Activated CD4-positive, CD25-positive, alpha-beta regulatory T cell treated with anti-CD3 and anti-CD28 coated beads, Interleukin-2, amount 50 U/mL, for 24 hours (primary cell): ENCODE measurements at regions not wholly inside any gene's neighbourhood (a gene's known extent, or its start where the extent isn't known, plus 50 kb on each side); places are given as distances from the start of the nearest gene placed in this dataset.
"Not testable (repeated sequence)": the region's sequence is repeated elsewhere in the genome, so short reads cannot be mapped to it uniquely, and the experiment has no call there.

Experiments
- ATAC-seq, 2 donors: fragments of 150-1000 bp; cut with Tn5 transposase; one replicate each; pipeline ENCODE4 v1.10.0; 2021; ENCODE audit warnings: mild to moderate bottlenecking in 1 of 2, moderate library complexity in 1 of 2

DNA sequence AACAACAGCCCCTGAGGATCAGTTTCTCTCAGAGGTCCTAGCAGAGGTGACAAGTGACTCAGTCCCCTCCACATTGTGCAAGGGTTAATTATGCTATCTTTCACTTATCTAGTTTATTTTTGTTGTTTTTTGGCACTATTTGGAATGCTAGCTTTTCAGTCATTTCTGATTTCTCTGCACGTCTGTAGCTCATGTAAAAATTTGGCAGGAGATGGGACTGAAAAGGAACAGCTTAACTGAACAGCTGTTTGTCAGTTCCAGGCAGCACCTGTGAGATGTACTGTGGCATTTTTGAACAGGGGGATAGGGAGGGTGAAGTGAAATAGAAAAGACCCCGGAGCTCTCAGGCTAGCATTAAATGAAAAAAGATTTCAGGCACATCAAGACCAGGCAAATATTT lies 313.5 kb downstream of the SUCLA2 start:
- no peak for ATAC-seq

DNA sequence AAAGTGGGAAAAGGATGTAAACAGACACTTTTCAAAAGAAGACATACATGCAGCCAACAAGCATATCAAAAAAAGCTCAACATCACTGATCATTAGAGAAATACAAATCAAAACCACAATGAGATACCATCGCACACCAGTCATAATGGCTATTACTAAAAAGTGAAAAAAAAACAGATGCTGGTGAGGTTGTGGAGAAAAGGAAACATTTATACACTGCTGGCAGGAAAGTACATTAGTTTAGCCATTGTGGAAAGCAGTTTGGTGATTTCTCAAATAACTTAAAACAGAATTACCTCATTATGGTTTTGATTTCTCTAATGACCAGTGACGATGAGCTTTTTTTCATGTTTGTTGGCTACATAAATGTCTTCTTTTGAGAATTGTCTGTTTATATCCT lies 315.9 kb downstream of the SUCLA2 start:
- not testable (repeated sequence) for ATAC-seq

DNA sequence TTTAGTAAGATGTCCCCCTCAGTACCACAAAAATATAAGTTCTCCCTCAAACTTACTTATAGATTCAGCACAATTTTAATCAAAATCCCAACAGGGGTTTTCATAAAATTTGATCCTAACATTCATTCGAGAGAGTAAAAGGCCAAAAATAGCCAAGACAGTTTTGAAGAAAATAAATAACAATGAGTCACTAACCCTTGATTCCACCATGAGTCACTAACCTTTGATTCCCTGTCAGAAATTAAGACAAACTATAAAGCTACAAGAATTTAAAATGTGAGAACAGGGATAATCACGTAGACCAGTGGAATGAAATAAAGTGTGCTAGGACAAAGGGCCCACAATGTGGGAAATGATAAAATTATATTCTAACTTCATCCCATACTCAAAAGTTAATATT lies 320.3 kb downstream of the SUCLA2 start:
- no peak for ATAC-seq

DNA sequence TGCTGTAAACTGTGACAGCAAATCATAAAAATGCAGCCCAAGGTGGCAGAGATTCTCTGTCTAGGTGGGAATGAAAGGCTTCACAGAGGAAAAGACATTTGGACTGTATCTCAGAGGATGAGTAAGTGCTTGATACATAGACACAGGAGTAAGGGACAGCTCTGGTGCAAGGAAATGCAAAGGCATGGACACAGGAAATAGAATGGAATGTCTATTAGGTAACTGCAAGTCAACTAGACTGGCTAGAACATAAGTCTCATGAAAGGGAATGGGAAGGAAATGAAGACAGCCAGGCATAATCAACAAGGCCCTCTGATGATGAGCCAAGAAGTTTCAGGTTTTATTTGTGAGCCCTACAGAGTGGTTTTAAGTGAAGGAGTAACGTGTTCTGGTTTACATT lies 321.7 kb downstream of the SUCLA2 start:
- no peak for ATAC-seq

DNA sequence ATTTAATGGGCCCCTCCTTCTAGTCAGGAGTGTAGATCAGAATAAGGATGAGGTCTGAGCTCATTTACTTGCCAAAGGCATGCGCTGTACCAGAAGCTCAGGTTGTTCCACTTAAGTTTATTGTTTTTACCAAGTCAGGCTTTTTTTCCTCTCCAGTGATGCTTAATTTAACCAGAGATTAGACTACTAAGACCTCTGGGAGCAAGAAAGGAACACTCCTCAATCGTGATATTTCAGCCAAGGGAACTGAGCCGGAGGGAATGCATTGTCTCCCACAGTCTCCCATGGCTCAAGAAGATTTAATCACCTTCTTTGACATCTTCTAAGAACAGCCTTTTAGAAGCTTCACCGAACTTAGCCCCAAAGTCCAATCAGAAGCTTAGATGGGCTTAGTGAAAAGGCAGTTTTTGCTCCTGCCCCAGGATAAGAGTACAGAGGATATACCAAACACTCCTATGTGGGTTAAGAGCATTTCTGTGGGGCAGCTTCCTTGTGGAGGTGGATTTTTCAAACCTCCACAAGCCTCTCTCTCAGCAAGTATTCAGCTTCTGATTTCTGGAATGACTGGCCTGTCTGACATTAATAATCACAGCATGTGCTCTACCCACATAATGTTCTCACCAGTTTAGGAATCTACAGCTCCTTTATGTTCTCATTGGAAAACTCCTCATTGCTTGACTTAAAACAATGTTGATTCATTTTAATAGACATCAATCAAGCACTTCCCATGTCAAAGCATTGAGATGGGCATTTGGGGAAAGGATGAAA lies 322.7 kb downstream of the SUCLA2 start:
- no peak for ATAC-seq

DNA sequence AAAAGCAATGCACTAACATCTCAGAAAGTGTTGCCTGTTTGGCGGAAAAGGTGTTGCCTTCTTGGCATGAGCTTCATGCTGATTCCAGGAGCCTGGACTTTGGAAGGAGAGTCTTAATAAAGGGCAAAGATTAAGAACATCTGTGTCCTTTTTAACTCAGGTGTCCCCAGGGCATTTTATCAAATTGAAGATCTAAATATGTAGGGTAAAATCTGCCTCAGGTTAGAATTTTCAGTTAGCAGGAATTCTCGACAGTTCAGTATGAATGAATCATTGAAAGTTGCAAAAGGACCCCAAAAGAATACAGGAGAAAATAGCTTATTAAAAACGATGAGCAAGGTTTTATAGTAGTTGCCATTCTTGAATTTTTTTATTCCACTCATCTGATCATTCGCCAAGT lies 325.2 kb downstream of the SUCLA2 start:
- ATAC-seq = no peak

DNA sequence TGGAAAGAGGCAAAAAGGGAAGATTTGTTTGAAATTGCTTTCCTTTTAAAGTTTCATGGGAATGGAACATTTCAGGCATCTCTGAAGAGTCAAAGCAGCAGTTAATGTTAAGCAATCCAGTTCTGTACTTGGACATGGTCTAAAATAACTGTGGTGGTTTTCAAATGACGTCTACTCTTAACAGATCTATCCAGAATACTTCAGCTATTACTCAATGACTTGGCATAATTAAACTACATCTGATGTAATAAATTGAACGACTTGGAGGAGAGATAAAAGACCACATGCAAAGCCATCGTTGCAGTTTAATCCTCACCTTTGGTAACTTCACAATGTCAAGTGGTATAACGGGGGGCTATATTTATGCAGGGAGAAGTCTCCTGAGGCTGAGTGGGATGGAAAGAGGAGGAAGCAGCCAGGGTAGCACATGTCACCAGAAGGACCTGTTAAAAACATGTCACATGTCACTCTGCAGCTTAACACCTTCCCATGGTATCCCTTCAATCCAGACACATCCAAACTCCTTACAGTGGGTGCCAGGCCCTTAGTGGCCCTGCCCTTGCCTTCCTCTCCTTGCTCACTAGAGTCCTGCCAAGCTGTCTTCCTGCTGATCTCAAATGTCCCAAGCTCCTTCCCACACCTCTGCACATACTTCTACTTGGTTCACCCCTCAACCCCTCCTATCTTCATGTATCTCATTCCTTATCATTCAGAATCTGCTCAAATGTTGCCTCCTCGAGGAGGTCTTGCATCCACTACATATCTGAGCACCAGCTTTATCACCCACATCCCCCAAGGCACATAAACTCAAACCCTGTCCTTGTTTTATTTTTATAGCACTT lies 327.8 kb downstream of the SUCLA2 start:
- ATAC-seq = no peak

DNA sequence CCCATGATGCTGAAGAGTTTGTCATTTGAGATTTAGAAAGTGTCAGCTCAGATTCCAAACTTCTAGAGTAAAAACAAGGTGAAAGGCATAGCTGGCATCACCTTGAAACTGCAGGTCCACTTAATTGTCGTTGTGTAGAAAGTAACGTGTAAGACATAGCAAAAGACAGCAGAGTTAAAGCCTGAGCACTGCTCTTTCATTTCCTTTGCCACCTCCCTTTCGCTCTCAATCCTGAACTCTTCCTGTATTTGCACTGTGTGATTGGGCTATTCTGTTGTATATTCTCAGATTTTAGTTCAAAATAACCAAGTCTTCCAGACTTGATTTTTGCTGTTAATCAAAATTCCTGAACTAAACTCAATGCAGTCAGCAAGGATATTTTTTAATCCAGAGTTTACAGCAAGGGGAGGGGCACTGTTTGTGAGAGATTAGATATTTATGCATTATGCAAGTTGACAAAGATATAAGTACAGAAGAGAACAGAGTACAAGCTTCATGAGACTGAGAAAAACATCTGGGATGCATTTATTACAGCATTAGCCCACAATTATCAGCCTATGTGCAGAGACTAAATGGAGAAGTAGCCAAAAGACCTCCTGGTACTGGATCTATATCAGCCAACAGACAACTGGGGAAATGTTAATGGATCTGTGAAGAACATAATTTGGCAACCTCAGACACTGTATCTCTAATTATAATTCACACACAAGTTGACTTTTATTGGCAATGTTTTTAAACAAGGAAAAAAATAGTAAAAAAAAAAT lies 328.6 kb downstream of the SUCLA2 start:
- no peak for ATAC-seq

DNA sequence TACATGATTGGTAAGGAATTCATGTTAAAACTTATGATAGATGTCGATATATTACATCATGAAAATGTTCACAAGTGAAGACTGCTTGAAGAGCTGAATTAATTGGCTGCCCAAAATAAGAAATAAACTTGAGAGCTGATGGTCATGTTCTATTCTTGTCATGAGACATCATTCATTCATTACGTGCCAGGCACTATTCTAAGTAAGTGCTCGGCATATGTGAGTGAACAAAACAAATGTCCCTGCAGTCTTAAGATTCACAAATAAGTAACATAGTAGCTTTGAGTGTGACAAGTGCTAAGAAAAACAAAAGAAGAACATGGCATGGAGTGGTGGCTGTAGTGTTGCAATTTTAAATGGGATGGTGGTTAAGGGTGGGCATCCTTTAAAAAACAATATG lies 329.3 kb downstream of the SUCLA2 start:
- no peak for ATAC-seq

DNA sequence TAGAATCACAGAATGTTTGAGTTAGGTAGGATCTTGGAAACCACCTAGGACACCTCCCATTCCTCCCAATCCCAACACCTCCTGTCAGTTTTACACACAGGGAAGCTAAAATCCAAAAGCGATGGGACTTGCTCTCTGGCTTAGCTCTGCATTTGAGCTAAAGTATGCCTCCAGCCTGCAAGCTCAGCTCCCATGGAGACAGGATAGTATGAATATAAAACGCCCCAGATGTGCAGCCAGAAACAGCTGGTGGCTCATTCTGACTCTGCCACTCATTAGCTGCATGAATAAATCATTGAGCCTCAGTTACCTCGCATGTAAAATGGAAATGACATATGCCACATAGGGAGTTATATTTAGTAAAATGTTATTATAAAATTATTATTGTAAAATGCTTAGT lies 336.0 kb downstream of the SUCLA2 start:
- ATAC-seq = no peak

DNA sequence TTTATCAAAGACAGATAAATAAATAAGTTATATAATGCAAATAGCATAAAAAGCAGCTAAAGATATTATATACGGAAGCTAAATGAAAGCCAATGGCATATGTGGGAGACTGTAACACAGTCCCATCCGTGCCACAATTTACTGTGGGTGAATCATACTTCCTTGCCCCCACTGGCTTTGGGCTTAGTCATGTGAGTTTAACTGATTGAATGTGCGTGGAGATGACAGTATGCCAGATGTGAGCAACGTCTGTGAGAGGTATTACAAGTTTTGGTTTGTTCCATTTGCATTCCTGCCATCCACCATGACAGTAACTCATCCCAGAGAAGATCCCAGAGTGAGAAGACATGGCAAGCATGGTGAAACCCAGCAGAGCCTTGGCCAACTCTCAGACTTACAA lies 340.0 kb downstream of the SUCLA2 start:
- no peak for ATAC-seq

DNA sequence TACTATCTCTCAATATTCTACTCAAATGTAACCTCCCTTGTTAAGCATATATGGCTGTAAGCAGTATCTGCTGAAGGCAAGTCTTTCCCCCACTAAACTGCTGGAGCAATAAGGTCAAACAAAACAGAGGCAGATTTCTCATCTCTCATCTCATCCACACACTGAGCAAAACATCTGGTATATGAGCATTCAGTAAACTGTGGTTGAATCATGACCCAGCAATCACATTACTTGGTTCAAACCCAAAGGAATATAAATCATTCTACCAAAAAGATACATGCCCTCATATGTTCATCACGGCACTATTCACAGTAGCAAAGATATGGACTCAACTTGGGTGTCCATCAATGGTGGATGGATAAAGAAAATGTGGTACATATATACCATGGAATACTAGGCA lies 344.4 kb downstream of the SUCLA2 start:
- ATAC-seq = no peak

DNA sequence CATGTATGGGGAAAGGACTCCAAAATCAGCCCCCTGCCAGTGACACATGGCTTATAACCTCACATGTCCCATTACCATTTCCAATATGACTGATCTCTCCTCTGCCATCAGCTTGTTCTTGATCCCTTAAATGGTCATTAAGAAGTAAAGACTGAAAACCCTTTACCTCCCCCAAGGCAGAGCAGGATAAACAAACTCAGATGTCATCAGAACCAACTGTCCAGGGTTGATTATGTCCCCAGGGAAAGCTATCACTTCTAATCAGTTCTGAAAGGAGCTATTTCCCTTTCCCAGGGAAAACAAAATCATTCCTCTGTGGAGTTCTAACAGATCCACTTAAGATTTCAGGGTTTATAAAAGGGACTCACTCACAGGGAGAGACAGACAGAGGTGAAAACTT lies 350.9 kb downstream of the SUCLA2 start:
- ATAC-seq = no peak

DNA sequence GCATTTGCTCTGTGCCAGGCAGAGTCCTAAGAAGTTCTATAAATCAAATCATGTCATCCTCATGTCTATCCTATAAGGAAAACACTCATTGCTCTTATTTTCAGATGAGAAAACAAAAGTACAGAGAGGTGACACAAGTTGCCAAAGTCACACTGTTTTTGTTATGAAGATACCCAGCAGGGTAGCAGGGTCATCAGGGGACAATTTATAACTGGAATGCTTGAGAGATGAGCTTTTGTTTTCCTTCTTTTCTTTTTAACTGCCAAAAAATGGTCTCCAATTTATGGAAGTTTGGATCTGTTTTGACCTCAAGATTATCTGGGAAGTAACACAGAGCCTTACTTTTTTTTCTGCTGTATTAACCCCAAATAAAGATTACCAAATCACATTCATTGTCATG lies 354.1 kb downstream of the SUCLA2 start:
- ATAC-seq = no peak

DNA sequence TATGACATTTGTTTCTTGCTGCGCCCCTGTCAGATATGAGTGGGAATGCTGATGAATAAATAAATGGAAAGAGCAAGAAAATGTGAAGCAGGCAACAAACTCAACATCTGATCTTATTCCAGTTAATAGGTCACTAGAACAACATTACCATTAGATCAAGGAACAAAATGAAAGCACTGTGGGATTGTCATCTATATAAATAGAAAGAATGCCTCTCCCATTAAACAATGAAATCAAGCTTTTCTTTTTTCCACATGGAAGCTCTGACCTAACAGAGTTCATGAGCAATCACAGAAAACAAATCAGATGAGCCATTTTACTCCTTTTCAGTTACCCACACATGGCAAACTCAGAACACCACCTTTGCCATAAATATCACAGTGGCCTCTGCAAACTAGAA lies 354.8 kb downstream of the SUCLA2 start:
- ATAC-seq = no peak

DNA sequence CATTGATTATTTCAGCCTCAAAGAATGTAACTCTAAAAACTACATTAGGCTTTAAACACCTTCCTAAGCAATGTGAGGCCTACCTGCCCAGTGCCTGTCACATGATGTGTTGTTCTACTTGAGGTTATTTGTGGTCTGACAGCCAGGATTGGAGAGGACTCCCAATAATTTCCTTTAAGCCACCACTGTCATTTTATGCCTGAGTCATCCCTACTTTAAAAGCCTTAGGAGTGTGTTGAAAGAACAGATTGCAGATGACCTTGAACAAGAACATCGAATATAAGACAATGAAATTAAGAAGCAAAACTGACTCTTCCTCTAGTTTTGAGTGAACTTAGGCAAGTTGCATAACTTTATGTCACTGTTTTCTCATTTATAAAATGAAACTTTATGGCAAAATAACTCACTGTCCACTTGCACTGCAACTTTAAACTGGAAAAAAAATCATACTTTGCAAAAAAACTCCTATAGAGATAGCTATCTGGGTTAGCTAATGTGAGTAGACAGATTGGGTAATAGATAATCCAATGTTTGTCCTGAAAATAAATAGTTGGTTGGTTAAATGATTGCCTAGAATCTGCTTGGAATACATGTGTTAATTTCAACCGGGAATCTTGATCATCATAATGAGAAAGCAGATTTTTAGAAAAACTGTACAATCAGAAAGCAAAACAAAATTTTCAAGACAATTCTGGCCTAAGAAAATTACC lies 361.2 kb downstream of the SUCLA2 start:
- ATAC-seq = no peak

DNA sequence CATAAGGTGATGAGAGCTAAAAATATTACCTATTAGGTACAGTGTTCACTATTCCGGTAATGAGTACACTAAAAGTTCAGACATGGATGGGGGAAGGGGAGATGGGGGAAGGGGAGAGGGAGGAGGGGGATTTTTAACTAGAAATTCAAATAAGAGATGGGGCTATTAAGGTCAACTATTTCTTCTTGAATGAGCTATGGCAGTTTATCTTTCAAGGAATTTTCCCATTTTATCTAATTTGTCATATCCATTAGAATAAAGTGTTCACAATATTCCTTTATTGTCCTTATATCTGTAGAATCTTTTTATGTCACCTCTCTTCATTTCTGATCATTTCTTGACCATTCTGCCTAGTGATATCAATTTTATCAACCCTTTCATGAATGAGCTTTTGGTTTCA lies 362.4 kb downstream of the SUCLA2 start:
- ATAC-seq = no peak

DNA sequence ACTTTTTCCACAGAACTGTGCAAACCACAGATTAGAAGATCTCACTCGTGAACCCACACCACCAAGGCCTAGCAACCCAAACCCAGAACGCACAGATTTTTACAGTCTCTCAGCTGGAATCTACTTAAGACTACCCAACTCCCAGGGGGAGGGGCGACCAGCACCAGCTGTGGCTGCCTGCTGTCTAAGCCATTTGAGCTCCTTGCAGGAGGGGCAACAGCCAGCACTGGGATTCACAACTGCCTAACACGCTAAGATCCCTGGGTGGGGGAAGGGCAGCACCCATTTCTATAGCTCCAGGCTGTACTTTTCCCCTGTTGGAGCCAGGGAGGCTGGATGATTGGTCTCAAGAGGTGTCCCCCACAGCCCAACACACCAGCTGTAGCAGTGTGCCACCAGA lies 368.8 kb downstream of the SUCLA2 start:
- no peak for ATAC-seq

DNA sequence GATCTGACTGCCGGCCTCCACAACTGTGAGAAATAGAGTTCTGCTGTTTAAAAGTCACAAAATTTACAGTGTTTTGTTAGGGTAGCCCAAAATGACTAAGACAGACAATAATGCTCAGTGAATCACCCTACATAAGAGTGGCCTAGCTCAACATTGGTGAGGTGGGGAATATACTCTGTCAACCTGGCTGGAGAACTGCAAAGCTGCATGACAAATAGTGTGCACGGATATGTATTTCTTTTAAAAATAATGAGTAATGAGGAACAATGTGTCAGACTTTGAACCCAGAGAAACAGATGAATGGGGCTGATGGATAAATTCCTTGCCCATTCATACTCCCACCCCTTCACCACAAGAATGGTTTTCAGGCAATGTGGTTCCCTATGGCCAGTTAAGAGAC lies 372.4 kb downstream of the SUCLA2 start:
- ATAC-seq = no peak

DNA sequence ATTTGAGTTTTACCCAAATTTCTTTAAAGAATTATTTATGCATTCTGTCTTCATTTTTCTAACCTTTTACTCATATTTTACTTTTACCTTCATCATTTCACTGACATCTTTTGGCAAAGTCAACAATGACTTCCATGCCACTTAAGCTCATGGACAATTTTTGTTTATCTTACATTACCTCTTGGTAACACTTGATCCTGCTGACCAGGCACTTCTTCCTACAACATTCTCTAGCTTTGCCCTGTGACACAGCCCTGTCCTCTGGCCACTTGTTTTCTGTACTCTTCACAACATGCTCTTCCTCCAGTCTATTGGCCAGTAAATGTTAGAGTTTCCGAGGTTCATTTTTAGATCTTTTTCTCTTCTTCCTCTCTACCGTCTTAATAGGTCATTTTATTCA lies 377.2 kb downstream of the SUCLA2 start:
- ATAC-seq = no peak

DNA sequence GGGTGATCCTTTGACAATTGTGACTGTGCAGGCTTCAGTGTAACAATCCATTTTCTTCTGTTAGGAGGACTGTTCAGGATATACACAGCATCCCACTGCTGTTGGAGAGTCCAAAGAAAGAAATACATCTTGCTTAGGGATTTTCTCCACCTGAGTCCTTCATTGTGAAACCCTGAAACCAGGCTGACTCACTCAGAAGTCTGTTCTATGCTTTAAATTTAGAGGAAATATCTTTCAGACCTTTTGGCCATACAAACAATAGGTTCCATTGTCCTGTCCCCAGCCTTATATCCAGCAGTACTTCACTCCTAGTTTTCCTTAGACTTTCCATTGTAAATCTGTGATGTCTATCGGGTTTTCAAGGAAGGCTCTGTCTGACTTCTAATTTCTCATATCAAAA lies 379.1 kb downstream of the SUCLA2 start:
- no peak for ATAC-seq

DNA sequence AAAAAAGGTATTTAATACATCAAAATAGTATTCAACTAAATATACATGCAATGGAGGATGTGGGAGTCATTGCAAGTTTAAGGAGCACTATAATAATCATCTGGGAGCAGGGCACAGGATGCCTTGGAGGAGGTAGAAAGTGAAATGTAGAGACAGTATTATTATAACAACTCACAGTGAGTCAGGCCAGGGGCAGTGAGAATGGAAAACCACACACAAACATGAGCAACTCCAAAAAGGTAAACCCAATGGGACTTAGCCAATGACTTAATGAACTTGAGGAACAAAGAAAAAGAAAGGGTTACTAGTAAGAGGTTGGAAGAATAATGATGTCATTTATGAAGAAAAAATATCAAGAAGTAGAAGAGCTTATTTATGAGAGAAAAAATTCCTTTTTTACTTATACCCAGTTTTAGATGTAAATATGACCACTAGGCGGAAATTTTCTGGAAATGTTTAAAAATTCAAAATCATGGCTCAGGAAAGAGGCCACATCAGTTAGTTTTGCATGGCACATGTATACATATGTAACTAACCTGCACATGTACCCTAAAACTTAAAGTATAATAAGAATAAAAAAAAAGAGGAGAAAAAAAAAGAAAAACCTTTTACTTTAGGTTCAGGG lies 389.3 kb downstream of the SUCLA2 start:
- ATAC-seq = no peak

DNA sequence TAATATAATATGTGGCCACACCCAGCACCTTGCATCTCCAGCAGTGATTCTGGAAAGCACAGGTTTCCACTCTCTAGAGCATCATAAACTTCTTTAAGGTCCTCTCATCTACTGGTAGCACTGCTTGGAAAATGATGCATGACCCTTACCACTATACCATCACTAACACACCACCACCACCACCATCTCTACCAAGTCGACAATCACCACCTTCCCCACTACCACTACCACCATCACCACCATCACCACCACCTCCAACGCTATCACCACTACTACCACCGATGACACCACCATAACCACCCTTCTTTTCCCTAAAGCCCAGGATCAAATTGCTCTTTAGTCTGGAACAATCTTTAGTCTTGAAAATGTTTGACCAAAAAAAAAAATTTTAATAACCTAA lies 390.4 kb downstream of the SUCLA2 start:
- ATAC-seq = no peak
